ENCODE measurements at regions not wholly inside any gene's neighbourhood (a gene's known extent, or its start where the extent isn't known, plus 50 kb on each side); places are given as distances from the start of the nearest gene placed in this dataset.
A peak's percentile ranks its signal among the peaks of the same experiment; 100 is the strongest.

GRCh38 chr12:11496157-11496851 lies 100.9 kb upstream of the PRB2 start:
- Histone ChIP-seq H3K27me3 (ENCODE audit: control insufficient read depth in 4 of 4, insufficient read depth in 4 of 4, low read length in 3 of 4) (no peaks in the 10 kb centered on the region), H3K4me3 (ENCODE audit: low read depth in 1 of 3, low read length in 3 of 3) (no peak overlapping the region), H3K9me3 (ENCODE audit: control insufficient read depth in 4 of 4, low read length in 3 of 4) (no peaks in the 10 kb centered on the region), H3K4me1 (ENCODE audit: control insufficient read depth in 4 of 4, insufficient read depth in 4 of 4, low read length in 3 of 4) (peaks cover 0 to 7% (median 0%) of the 10 kb centered on the region in 4 donors), H3K27ac (ENCODE audit: low read depth in 1 of 2, low read length in 2 of 2) (no peak overlapping the region), H3K36me3 (ENCODE audit: control insufficient read depth in 4 of 4, insufficient read depth in 3 of 4, low read depth in 1 of 4, low read length in 3 of 4) (no peaks in the 10 kb centered on the region), H3K9ac (ENCODE audit: low read depth in 1 of 2, low read length in 2 of 2) (no peak overlapping the region)
- 87% methylated on average over 3 of the region's 3 CpGs for WGBS
- no peak for TF ChIP-seq SP1 (IDR thresholded peaks at IDR 0.05)
- TF ChIP-seq TAF1 (conservative IDR thresholded peaks at IDR 0.05), result no peak
- TF ChIP-seq YY1 (IDR thresholded peaks at IDR 0.05), result no peak
- DNase-seq (ENCODE audit: low spot score), result no peak

GRCh38 chr12:11497438-11497837 lies 102.1 kb upstream of the PRB2 start:
- DNase-seq (ENCODE audit: low spot score), result no peak
- peaks cover 0 to 7% (median 0%) of the 10 kb centered on the region in 4 donors for H3K4me1 ChIP-seq (ENCODE audit: control insufficient read depth in 4 of 4, insufficient read depth in 4 of 4, low read length in 3 of 4)

GRCh38 chr12:11497995-11498394 lies 102.6 kb upstream of the PRB2 start:
- no peak overlapping the region for H3K9ac ChIP-seq (ENCODE audit: low read depth in 1 of 2, low read length in 2 of 2)
- H3K9me3 ChIP-seq (ENCODE audit: control insufficient read depth in 4 of 4, low read length in 3 of 4), result no peaks in the 10 kb centered on the region
- H3K27me3 ChIP-seq (ENCODE audit: control insufficient read depth in 4 of 4, insufficient read depth in 4 of 4, low read length in 3 of 4), result no peaks in the 10 kb centered on the region
- no peak for DNase-seq (ENCODE audit: low spot score)
- H3K4me1 ChIP-seq (ENCODE audit: control insufficient read depth in 4 of 4, insufficient read depth in 4 of 4, low read length in 3 of 4), result peaks cover 0 to 7% (median 0%) of the 10 kb centered on the region in 4 donors
- H3K27ac ChIP-seq (ENCODE audit: low read depth in 1 of 2, low read length in 2 of 2), result no peak overlapping the region
- WGBS, result 87% methylated on average over 4 of the region's 4 CpGs
- H3K4me3 ChIP-seq (ENCODE audit: low read depth in 1 of 3, low read length in 3 of 3), result no peak overlapping the region
- H3K36me3 ChIP-seq (ENCODE audit: control insufficient read depth in 4 of 4, insufficient read depth in 3 of 4, low read depth in 1 of 4, low read length in 3 of 4), result no peaks in the 10 kb centered on the region
- TF ChIP-seq RXRA (IDR thresholded peaks at IDR 0.05), result no peak
- TF ChIP-seq MAX (IDR thresholded peaks at IDR 0.05), result no peak
- TF ChIP-seq FOXA2 (IDR thresholded peaks at IDR 0.05), result no peak
- no peak for TF ChIP-seq TAF1 (conservative IDR thresholded peaks at IDR 0.05)
- TF ChIP-seq SP1 (IDR thresholded peaks at IDR 0.05), result no peak
- TF ChIP-seq REST (IDR thresholded peaks at IDR 0.05), result no peak
- TF ChIP-seq RAD21 (IDR thresholded peaks at IDR 0.05), result no peak
- no peak for TF ChIP-seq CTCF (IDR thresholded peaks at IDR 0.05; ENCODE audit: low read depth, low read length, missing input control)
- no peak for TF ChIP-seq HNF4A (conservative IDR thresholded peaks at IDR 0.05)
- no peak for TF ChIP-seq ATF3 (IDR thresholded peaks at IDR 0.05)
- no peak for TF ChIP-seq GABPA (IDR thresholded peaks at IDR 0.05 in 1 of 2, conservative IDR thresholded peaks at IDR 0.05 in 1 of 2)

More at GRCh38 chr12:11497438-11497837, 102.1 kb upstream of the PRB2 start:
- Histone ChIP-seq H3K27me3 (ENCODE audit: control insufficient read depth in 4 of 4, insufficient read depth in 4 of 4, low read length in 3 of 4) (no peaks in the 10 kb centered on the region), H3K36me3 (ENCODE audit: control insufficient read depth in 4 of 4, insufficient read depth in 3 of 4, low read depth in 1 of 4, low read length in 3 of 4) (no peaks in the 10 kb centered on the region), H3K9me3 (ENCODE audit: control insufficient read depth in 4 of 4, low read length in 3 of 4) (no peaks in the 10 kb centered on the region), H3K27ac (ENCODE audit: low read depth in 1 of 2, low read length in 2 of 2) (no peak overlapping the region), H3K4me3 (ENCODE audit: low read depth in 1 of 3, low read length in 3 of 3) (no peak overlapping the region), H3K9ac (ENCODE audit: low read depth in 1 of 2, low read length in 2 of 2) (no peak overlapping the region)
- TF ChIP-seq REST (IDR thresholded peaks at IDR 0.05) (no peak), HNF4A (conservative IDR thresholded peaks at IDR 0.05) (peak; percentile 77 to 81), RXRA (IDR thresholded peaks at IDR 0.05) (no peak)
- WGBS, result 69% methylated on average over 7 of the region's 7 CpGs
